ENCODE measurements at regions not wholly inside any gene's neighbourhood (a gene's known extent, or its start where the extent isn't known, plus 50 kb on each side); places are given as distances from the start of the nearest gene placed in this dataset.

DNA sequence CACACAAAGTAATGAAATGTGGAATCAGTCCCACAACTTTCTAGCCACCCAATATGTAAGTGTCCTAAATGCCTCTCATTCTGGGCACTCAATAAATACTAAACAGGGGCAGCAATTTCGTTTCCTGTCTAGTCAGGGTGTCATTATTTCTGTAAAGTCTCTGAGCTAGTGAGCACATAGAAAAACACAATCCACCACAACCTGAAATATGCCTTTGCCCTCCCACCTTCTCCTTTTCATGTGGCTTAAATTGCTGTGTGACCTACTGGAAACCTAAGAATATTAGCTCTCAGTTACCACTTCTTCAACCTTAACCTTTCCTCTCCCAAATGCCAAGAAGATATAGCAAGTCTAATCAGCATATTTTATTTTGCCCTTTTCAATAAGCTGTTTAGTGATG lies 456.3 kb upstream of the KCNMB2 start:
- Mint-ChIP-seq H3K4me1 (ENCODE audit: low read depth) (peaks cover 11% of the 10 kb centered on the region), H3K36me3 (ENCODE audit: low read depth) (no peaks in the 10 kb centered on the region), H3K9me3 (no peaks in the 10 kb centered on the region), H3K27me3 (ENCODE audit: low read depth) (no peaks in the 10 kb centered on the region), H3K27ac (no peak overlapping the region), H3K4me3 (no peak overlapping the region)

DNA sequence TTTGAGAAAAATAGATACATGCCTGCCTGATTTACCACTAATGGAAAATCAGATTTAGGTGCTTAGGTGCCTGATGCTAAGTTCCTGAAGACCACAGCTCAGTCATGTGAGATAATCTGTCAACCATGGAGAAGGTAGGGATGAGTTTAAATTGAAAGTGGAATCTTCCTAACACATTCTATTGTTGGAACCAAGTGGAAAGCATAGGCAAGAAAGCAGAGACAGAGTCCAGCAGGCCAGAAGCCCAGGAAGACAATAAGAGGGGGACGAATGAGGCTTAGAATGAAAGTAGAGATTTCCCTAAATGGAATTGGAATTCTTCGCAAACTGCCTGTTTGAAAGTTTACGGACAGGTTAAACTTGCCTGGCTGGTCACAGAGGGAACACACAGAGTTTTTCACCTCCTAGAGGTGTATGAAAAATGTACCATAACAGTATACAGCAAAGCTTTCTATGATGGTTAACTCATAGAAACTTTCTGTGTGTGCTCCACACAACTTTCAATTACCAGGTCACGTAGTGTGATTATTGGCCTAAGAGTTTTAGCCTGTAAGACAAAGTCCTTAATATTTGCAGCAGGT lies 453.8 kb upstream of the KCNMB2 start:
- Mint-ChIP-seq H3K36me3 (ENCODE audit: low read depth) (peaks cover 1% of the 10 kb centered on the region), H3K27me3 (ENCODE audit: low read depth) (no peaks in the 10 kb centered on the region), H3K27ac (no peak overlapping the region), H3K9me3 (no peaks in the 10 kb centered on the region), H3K4me1 (ENCODE audit: low read depth) (peaks cover 11% of the 10 kb centered on the region), H3K4me3 (no peak overlapping the region)

GRCh38 chr3:178083906-178084866 lies 452.1 kb upstream of the KCNMB2 start:
- Mint-ChIP-seq H3K9me3 (no peaks in the 10 kb centered on the region), H3K4me3 (peak overlapping the region; percentile 38), H3K36me3 (ENCODE audit: low read depth) (peaks cover 1% of the 10 kb centered on the region), H3K4me1 (ENCODE audit: low read depth) (peaks cover 11% of the 10 kb centered on the region), H3K27ac (peak overlapping the region; percentile 6), H3K27me3 (ENCODE audit: low read depth) (no peaks in the 10 kb centered on the region)

DNA sequence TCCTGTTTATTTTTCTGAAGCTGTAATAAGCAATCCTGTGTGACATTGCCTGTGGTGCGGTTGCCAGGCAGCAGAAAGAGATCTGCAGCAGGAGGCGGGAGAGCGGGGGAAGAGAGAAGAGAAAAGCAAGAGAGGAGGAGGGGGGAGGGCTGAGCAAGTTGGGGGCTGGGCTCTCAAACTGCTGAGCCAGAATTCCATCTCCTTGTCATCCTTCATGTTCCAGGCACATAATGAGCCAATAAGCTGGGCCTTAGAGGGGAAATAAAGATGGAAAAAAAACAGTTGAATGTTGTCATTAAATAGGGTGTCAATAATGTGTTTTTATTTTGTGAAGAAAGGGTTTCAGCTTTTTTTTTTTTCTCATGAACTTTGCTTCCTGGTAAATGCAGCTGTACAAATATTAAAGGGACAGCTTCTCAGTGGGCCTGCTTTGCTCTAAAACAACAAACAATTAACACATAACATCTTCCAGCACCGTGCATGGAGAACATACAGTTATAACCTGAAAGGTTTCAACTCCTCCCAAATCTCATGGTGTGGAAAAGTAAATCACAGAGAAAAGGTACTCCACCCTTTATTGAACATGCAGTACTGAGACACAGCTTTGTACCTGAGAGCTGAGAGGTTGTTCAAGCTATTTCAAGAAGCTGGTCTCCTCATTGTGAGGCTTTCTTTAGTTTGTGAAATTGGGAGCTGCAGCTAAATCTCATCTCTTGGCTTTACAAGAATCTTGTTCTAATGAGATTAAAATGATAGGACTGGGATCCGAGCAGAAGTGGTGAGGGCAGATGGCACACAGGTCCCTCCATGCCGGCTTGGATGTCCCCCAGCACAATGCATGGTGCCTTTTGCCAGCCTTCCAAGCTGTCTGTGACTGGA lies 451.1 kb upstream of the KCNMB2 start:
- Mint-ChIP-seq H3K27ac (peak overlapping the region; percentile 6), H3K4me3 (peak overlapping the region; percentile 38), H3K36me3 (ENCODE audit: low read depth) (peaks cover 1% of the 10 kb centered on the region), H3K4me1 (ENCODE audit: low read depth) (peaks cover 11% of the 10 kb centered on the region), H3K27me3 (ENCODE audit: low read depth) (no peaks in the 10 kb centered on the region), H3K9me3 (no peaks in the 10 kb centered on the region)

- no peak overlapping the region for H3K27ac Mint-ChIP-seq
- no peaks in the 10 kb centered on the region for H3K9me3 Mint-ChIP-seq
- peaks cover 1% of the 10 kb centered on the region for H3K36me3 Mint-ChIP-seq (ENCODE audit: low read depth)
- peaks cover 11% of the 10 kb centered on the region for H3K4me1 Mint-ChIP-seq (ENCODE audit: low read depth)
- H3K4me3 Mint-ChIP-seq = no peak overlapping the region
- no peaks in the 10 kb centered on the region for H3K27me3 Mint-ChIP-seq (ENCODE audit: low read depth)
These were observed 450.5 kb upstream of the KCNMB2 start for GRCh38 chr3:178085817-178086123.

DNA sequence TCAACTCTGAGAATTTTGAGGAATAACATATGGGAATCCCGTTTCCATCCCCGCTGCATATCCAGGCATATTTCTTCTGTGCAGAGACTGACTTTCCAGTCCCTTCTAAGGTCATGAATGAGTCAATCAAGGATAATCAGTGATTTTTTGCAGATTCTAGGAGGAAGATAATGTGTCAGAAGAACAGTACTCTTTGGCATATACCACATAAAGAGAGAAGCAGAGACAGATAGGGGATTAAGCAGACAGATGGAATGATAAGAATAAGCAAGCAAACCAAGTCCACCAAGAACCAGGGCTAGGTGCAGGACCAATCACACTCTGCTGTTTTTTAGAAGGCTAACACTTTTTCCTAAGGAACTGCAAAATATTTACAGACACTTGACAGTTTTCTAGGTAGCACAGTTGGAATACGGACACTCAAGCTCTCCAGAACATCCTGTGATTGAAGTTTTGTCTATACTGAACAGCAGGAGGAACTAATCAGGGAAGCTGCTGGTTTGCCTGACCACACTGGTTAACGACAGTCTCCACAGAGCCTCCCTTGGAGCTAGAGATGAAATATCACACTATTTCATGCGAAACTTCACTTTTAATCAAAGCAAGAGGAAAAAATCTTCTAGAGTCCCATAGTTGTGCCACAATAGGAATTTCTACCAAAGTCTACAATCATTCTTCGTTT lies 450.0 kb upstream of the KCNMB2 start:
- H3K4me1 Mint-ChIP-seq (ENCODE audit: low read depth) = peaks cover 11% of the 10 kb centered on the region
- H3K27ac Mint-ChIP-seq = no peak overlapping the region
- no peaks in the 10 kb centered on the region for H3K27me3 Mint-ChIP-seq (ENCODE audit: low read depth)
- peaks cover under 1% of the 10 kb centered on the region for H3K9me3 Mint-ChIP-seq
- peaks cover 1% of the 10 kb centered on the region for H3K36me3 Mint-ChIP-seq (ENCODE audit: low read depth)
- no peak overlapping the region for H3K4me3 Mint-ChIP-seq

- H3K36me3 Mint-ChIP-seq (ENCODE audit: low read depth) = peaks cover 3% of the 10 kb centered on the region
- H3K9me3 Mint-ChIP-seq = peaks cover 9% of the 10 kb centered on the region
- H3K27me3 Mint-ChIP-seq (ENCODE audit: low read depth) = no peaks in the 10 kb centered on the region
- H3K4me1 Mint-ChIP-seq (ENCODE audit: low read depth) = peaks cover 11% of the 10 kb centered on the region
- H3K27ac Mint-ChIP-seq = no peak overlapping the region
- no peak overlapping the region for H3K4me3 Mint-ChIP-seq
These were observed 448.9 kb upstream of the KCNMB2 start for GRCh38 chr3:178087376-178087775.

DNA sequence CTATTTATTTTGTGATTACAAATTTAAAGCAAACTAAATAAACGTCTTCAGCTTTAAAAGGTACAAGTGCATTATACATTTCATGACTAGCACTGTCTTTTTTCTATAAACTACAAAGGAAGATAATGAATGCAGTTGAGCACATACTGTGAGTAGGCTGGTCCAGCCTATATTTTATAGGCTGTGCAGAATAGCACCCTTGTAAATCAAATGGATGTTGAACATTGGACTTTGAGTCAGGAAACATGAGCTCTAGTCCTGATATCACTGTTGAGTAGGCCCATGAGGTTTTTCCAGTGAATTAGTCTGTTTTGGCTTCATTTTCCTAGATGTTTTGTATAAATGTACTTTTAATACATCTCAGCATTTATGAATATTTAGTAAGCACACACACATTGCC lies 447.3 kb upstream of the KCNMB2 start:
- H3K27me3 Mint-ChIP-seq (ENCODE audit: low read depth) = no peaks in the 10 kb centered on the region
- H3K27ac Mint-ChIP-seq = no peak overlapping the region

DNA sequence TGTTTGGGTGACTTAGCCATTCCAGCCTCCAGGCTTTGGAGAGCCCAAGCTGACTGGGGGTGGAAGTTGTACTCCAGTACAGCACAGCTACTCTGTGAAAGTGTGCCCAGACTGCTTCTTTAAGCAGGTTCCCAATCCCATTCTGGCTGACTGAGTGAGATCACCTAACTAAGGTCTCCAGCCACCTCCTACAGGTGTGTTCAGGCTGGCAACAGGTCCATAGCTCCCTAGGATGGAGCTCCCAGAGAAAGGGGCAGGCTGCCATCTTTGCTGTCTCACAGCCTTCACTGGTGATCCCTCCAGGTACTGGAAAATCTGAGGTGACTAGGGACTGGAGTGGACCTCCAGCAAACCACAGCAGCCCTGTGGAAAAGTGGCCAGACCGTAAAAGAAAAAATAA lies 445.3 kb upstream of the KCNMB2 start:
- Mint-ChIP-seq H3K27ac (no peak overlapping the region), H3K27me3 (ENCODE audit: low read depth) (no peaks in the 10 kb centered on the region), H3K4me3 (no peak overlapping the region), H3K9me3 (peaks cover 11% of the 10 kb centered on the region), H3K4me1 (ENCODE audit: low read depth) (no peaks in the 10 kb centered on the region), H3K36me3 (ENCODE audit: low read depth) (peaks cover 3% of the 10 kb centered on the region)

More for the DNA sequence above, 447.3 kb upstream of the KCNMB2 start:
- Mint-ChIP-seq H3K4me3 (no peak overlapping the region), H3K36me3 (ENCODE audit: low read depth) (peaks cover 3% of the 10 kb centered on the region), H3K4me1 (ENCODE audit: low read depth) (peaks cover 11% of the 10 kb centered on the region), H3K9me3 (peaks cover 11% of the 10 kb centered on the region)

- Mint-ChIP-seq H3K27ac (no peak overlapping the region), H3K36me3 (ENCODE audit: low read depth) (peaks cover 2% of the 10 kb centered on the region), H3K4me1 (ENCODE audit: low read depth) (no peaks in the 10 kb centered on the region), H3K27me3 (ENCODE audit: low read depth) (no peaks in the 10 kb centered on the region), H3K4me3 (no peak overlapping the region), H3K9me3 (peaks cover 11% of the 10 kb centered on the region)
These were observed 440.7 kb upstream of the KCNMB2 start for GRCh38 chr3:178095522-178095921.

GRCh38 chr3:178096955-178097354 lies 439.3 kb upstream of the KCNMB2 start:
- Mint-ChIP-seq H3K4me3 (no peak overlapping the region), H3K9me3 (peaks cover 4% of the 10 kb centered on the region), H3K36me3 (ENCODE audit: low read depth) (no peaks in the 10 kb centered on the region), H3K27ac (no peak overlapping the region), H3K27me3 (ENCODE audit: low read depth) (no peaks in the 10 kb centered on the region), H3K4me1 (ENCODE audit: low read depth) (no peaks in the 10 kb centered on the region)

DNA sequence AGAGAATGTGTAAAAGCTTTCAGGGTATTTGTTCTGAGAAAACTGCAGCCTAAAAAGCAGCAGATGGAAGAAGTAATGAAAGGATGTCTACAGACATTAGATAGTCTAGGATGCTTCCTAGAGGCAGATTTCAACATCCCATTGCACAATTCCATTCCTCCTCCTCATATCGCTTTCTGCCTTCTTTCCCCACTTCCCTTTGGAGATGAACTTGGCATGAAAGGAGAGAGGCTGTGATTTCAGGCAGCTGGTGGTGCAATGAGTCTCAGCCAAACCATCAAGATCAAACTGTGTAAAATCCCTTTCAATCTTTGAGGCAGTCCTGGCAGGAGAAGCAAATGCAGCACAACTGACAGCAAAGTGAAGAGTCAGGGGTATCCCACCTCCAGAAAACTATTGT lies 438.7 kb upstream of the KCNMB2 start:
- Mint-ChIP-seq H3K4me3 (no peak overlapping the region), H3K4me1 (ENCODE audit: low read depth) (no peaks in the 10 kb centered on the region), H3K27ac (no peak overlapping the region), H3K9me3 (peaks cover under 1% of the 10 kb centered on the region), H3K27me3 (ENCODE audit: low read depth) (no peaks in the 10 kb centered on the region), H3K36me3 (ENCODE audit: low read depth) (no peaks in the 10 kb centered on the region)

GRCh38 chr3:178099274-178099673 lies 437.0 kb upstream of the KCNMB2 start:
- Mint-ChIP-seq H3K4me3 (no peak overlapping the region), H3K4me1 (ENCODE audit: low read depth) (no peaks in the 10 kb centered on the region), H3K27me3 (ENCODE audit: low read depth) (no peaks in the 10 kb centered on the region), H3K27ac (no peak overlapping the region), H3K9me3 (no peaks in the 10 kb centered on the region), H3K36me3 (ENCODE audit: low read depth) (no peaks in the 10 kb centered on the region)

GRCh38 chr3:178099862-178100261 lies 436.4 kb upstream of the KCNMB2 start:
- no peaks in the 10 kb centered on the region for H3K27me3 Mint-ChIP-seq (ENCODE audit: low read depth)

More at GRCh38 chr3:178099862-178100261, 436.4 kb upstream of the KCNMB2 start:
- Mint-ChIP-seq H3K4me3 (no peak overlapping the region), H3K4me1 (ENCODE audit: low read depth) (no peaks in the 10 kb centered on the region), H3K27ac (no peak overlapping the region), H3K9me3 (no peaks in the 10 kb centered on the region), H3K36me3 (ENCODE audit: low read depth) (no peaks in the 10 kb centered on the region)
